ENCODE measurements at regions not wholly inside any gene's neighbourhood (a gene's known extent, or its start where the extent isn't known, plus 50 kb on each side); places are given as distances from the start of the nearest gene placed in this dataset.

DNA sequence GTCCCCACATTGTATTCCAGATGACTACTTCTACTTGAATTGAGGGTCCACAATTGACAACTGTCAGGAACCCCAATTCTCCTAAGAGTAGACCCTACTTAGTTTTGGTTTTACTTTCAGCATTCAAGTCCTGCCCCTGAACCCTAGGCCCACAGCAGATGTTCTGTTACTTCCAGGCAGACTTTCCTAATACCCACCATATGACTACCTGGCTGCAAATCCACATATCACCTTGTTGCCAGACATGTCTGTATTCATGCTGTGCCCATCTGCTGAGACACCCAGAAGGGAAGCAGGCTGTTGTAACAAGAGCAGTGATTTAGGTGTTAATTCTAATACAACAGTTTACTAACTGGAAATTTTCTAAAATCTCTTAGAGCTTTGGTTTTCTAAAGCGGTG lies 235.1 kb upstream of the CCDC54 start:
- ChIA-PET CTCF (no interaction called here), POLR2A (no interaction called here)
- Histone ChIP-seq H3K4me2 (no peak overlapping the region), H3K79me2 (ENCODE audit: insufficient read depth) (no peaks in the 10 kb centered on the region), H3K9ac (no peak overlapping the region), H3K27ac (ENCODE audit: low read depth in 2 of 2, low read length in 1 of 2) (no peak overlapping the region), H3K27me3 (ENCODE audit: insufficient read depth) (no peaks in the 10 kb centered on the region), H3K4me3 (ENCODE audit: low read depth in 2 of 2, low read length in 1 of 2) (no peak overlapping the region), H3K36me3 (replicated peaks in 1 of 2; ENCODE audit: control insufficient read depth in 1 of 2, insufficient read depth in 2 of 2, low read length in 1 of 2) (no peaks in the 10 kb centered on the region), H3K4me1 (ENCODE audit: control insufficient read depth in 1 of 2, insufficient read depth in 2 of 2, low read depth in 1 of 2, low read length in 1 of 2) (no peaks in the 10 kb centered on the region; a peak in 1 of 4 replicates), H2AFZ (ENCODE audit: low read depth) (no peak overlapping the region), H3K9me3 (no peaks in the 10 kb centered on the region), H3K9me2 (no peaks in the 10 kb centered on the region), H4K20me1 (ENCODE audit: insufficient read depth) (no peaks in the 10 kb centered on the region), H3F3A (replicated peaks; ENCODE audit: insufficient read depth) (no peaks in the 10 kb centered on the region)
- 86% methylated on average over 1 of the region's 1 CpG for WGBS (ENCODE audit: low lambda C conversion rate)
- no peak for DNase-seq
- TF ChIP-seq FOXM1 (IDR thresholded peaks at IDR 0.05; ENCODE audit: low read depth) = no peak
- TF ChIP-seq CTCF (IDR thresholded peaks at IDR 0.05) = no peak
- no peak for TF ChIP-seq MEF2A (IDR thresholded peaks at IDR 0.05; ENCODE audit: borderline replicate concordance, low read depth)
- TF ChIP-seq TAF1 (IDR thresholded peaks at IDR 0.05; ENCODE audit: borderline replicate concordance, low read depth, low read length) = no peak
- TF ChIP-seq POLR2AphosphoS5 (IDR thresholded peaks at IDR 0.05; ENCODE audit: low read depth, low read length) = no peak
- no peak for TF ChIP-seq NFIC (IDR thresholded peaks at IDR 0.05; ENCODE audit: borderline replicate concordance)
- no peak for TF ChIP-seq YY1 (IDR thresholded peaks at IDR 0.05; ENCODE audit: low read depth)
- no peak for TF ChIP-seq SIN3A (IDR thresholded peaks at IDR 0.05; ENCODE audit: borderline replicate concordance, low read depth, low read length)
- no peak for TF ChIP-seq TEAD4 (IDR thresholded peaks at IDR 0.05; ENCODE audit: borderline replicate concordance, insufficient read depth)
- no peak for TF ChIP-seq EZH2phosphoT487 (IDR thresholded peaks at IDR 0.05; ENCODE audit: borderline replicate concordance, low read depth)
- TF ChIP-seq RXRA (IDR thresholded peaks at IDR 0.05; ENCODE audit: borderline replicate concordance, low read depth) = no peak
- no peak for TF ChIP-seq MXI1 (IDR thresholded peaks at IDR 0.05; ENCODE audit: low read depth, low read length)
- no peak for TF ChIP-seq FOSL2 (IDR thresholded peaks at IDR 0.05; ENCODE audit: borderline replicate concordance, low read depth)
- TF ChIP-seq RCOR1 (IDR thresholded peaks at IDR 0.05; ENCODE audit: low read length) = no peak
- TF ChIP-seq, protein P1, sequence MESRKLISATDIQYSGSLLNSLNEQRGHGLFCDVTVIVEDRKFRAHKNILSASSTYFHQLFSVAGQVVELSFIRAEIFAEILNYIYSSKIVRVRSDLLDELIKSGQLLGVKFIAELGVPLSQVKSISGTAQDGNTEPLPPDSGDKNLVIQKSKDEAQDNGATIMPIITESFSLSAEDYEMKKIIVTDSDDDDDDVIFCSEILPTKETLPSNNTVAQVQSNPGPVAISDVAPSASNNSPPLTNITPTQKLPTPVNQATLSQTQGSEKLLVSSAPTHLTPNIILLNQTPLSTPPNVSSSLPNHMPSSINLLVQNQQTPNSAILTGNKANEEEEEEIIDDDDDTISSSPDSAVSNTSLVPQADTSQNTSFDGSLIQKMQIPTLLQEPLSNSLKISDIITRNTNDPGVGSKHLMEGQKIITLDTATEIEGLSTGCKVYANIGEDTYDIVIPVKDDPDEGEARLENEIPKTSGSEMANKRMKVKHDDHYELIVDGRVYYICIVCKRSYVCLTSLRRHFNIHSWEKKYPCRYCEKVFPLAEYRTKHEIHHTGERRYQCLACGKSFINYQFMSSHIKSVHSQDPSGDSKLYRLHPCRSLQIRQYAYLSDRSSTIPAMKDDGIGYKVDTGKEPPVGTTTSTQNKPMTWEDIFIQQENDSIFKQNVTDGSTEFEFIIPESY (IDR thresholded peaks at IDR 0.05; ENCODE audit: borderline replicate concordance, low read depth) = no peak
- no peak for TF ChIP-seq RAD21 (IDR thresholded peaks at IDR 0.05; ENCODE audit: low read length)
- TF ChIP-seq GABPA (IDR thresholded peaks at IDR 0.05; ENCODE audit: low read depth) = no peak

Data from SK-N-SH (cell line).